Parathyroid adenoma (tissue), 2 donors: ENCODE measurements at regions not wholly inside any gene's neighbourhood (a gene's known extent, or its start where the extent isn't known, plus 50 kb on each side); places are given as distances from the start of the nearest gene placed in this dataset.

Experiments used
- H2AFZ ChIP-seq: fragments of 300-600 bp; sonication (generic); one replicate; pipeline ENCODE4 v1.7.0; 2017; ENCODE audit warnings: antibody characterized with exemption, mild to moderate bottlenecking
- H3K27ac ChIP-seq: fragments of 300-600 bp; sonication (generic); one replicate; pipeline ENCODE4 v1.7.0; 2017
- H3K27me3 ChIP-seq: fragments of 300-600 bp; sonication (generic); one replicate; pipeline ENCODE4 v1.7.0; 2017; ENCODE audit warnings: low read length; ENCODE audit not compliant: control insufficient read depth, insufficient read depth
- H3K36me3 ChIP-seq: fragments of 300-600 bp; sonication (generic); one replicate; pipeline ENCODE4 v1.7.0; 2017; ENCODE audit warnings: low read length; ENCODE audit not compliant: control insufficient read depth, insufficient read depth
- H3K4me1 ChIP-seq: fragments of 300-600 bp; sonication (generic); one replicate; pipeline ENCODE4 v1.7.0; 2017; ENCODE audit warnings: control low read depth
- H3K4me2 ChIP-seq: fragments of 300-600 bp; sonication (generic); one replicate; pipeline ENCODE4 v1.7.0; 2017; ENCODE audit warnings: low read length
- H3K4me3 ChIP-seq: fragments of 300-600 bp; sonication (generic); one replicate; pipeline ENCODE4 v1.7.0; 2017; ENCODE audit warnings: low read depth, low read length
- H3K79me2 ChIP-seq: fragments of 300-600 bp; sonication (generic); one replicate; pipeline ENCODE4 v1.7.0; 2017; ENCODE audit warnings: control low read depth
- H3K9ac ChIP-seq: fragments of 300-600 bp; sonication (generic); one replicate; pipeline ENCODE4 v1.7.0; 2017; ENCODE audit warnings: mild to moderate bottlenecking
- H3K9me3 ChIP-seq: fragments of 300-600 bp; sonication (generic); one replicate; pipeline ENCODE4 v1.7.0; 2017; ENCODE audit warnings: low read length; ENCODE audit not compliant: control insufficient read depth
- TF ChIP-seq, protein P1 (sequence below): fragments of 300-600 bp; sonication (generic); IDR thresholded peaks from one replicate; pipeline ENCODE4 v1.7.0; 2017; ENCODE audit warnings: antibody characterized with exemption, mild to moderate bottlenecking
- donor health status: primary hyperparathyroidism.

DNA sequence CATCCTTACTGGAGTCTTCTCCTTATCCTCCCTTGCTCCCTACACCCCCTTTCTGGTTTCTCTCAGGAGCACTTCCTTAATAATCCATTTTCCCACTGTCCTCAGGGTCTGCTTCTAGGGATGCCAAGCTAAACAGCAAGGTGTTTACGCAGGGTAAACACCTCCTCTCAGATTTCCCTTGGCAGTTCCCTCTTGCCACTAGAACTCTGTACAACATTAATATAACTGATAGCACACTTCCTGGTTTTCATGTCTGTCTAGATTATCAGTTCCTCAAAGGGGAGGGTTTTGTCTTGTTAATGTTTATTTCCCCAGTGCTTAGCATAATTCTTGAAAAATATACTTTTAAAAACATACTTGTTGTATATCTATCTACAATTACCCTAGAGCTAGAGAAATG is 118.0 kb upstream of the SLC24A5 start:
- no peak overlapping the region for H3K27ac ChIP-seq
- H3K79me2 ChIP-seq = no peaks in the 10 kb centered on the region
- H3K9ac ChIP-seq = no peak overlapping the region
- no peaks in the 10 kb centered on the region for H3K4me1 ChIP-seq
- TF ChIP-seq, protein P1, sequence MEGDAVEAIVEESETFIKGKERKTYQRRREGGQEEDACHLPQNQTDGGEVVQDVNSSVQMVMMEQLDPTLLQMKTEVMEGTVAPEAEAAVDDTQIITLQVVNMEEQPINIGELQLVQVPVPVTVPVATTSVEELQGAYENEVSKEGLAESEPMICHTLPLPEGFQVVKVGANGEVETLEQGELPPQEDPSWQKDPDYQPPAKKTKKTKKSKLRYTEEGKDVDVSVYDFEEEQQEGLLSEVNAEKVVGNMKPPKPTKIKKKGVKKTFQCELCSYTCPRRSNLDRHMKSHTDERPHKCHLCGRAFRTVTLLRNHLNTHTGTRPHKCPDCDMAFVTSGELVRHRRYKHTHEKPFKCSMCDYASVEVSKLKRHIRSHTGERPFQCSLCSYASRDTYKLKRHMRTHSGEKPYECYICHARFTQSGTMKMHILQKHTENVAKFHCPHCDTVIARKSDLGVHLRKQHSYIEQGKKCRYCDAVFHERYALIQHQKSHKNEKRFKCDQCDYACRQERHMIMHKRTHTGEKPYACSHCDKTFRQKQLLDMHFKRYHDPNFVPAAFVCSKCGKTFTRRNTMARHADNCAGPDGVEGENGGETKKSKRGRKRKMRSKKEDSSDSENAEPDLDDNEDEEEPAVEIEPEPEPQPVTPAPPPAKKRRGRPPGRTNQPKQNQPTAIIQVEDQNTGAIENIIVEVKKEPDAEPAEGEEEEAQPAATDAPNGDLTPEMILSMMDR = no peak
- H3K9me3 ChIP-seq = no peaks in the 10 kb centered on the region
- H2AFZ ChIP-seq = no peak overlapping the region
- H3K4me3 ChIP-seq = no peak overlapping the region
- H3K27me3 ChIP-seq = no peaks in the 10 kb centered on the region
- no peak overlapping the region for H3K4me2 ChIP-seq
- H3K36me3 ChIP-seq = no peaks in the 10 kb centered on the region

DNA sequence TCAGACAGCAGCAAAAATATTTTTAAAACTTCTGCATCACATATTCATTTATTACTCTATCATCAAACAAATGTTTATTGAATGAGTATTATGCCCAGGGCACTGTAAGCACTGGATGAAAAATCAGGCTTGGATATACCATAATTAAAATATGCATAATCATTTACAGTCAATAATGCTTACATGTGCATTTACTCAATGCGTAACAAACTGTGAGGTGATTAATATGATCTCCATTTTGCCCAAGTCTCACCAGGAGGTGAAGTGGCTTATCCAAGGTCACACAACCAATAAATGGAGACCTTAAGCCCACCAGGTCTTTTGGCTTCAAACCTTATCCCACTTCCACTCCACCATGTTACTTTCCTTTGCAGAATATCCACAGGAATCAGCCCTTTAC is 117.3 kb upstream of the SLC24A5 start:
- no peak overlapping the region for H2AFZ ChIP-seq
- no peaks in the 10 kb centered on the region for H3K27me3 ChIP-seq
- no peaks in the 10 kb centered on the region for H3K79me2 ChIP-seq
- H3K4me2 ChIP-seq = no peak overlapping the region
- no peaks in the 10 kb centered on the region for H3K36me3 ChIP-seq
- no peak overlapping the region for H3K27ac ChIP-seq
- no peaks in the 10 kb centered on the region for H3K4me1 ChIP-seq
- H3K4me3 ChIP-seq = no peak overlapping the region
- TF ChIP-seq, protein P1 = no peak
- H3K9me3 ChIP-seq = no peaks in the 10 kb centered on the region
- no peak overlapping the region for H3K9ac ChIP-seq

DNA sequence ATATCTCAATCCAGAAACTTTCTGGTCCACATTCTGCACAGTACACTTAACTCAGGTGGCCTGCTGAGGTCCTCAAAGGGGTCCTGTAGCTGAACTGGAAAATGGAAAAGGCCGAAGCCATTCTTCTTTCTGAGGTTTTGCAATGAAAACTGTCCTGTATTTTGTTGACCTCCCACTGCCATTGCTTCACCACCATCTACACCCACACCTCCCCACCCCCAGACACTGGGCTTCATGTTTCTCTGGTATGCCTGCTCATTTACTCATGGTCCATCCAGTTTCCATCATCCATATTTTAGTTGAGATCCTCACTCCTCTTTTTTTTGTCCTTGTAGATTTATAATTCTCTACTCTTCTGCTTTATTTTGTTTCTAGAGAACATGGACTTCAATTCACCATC is 115.7 kb upstream of the SLC24A5 start:
- TF ChIP-seq, protein P1 = no peak
- H3K79me2 ChIP-seq = no peaks in the 10 kb centered on the region
- H3K4me3 ChIP-seq = no peak overlapping the region
- H3K4me1 ChIP-seq = no peaks in the 10 kb centered on the region
- no peak overlapping the region for H3K9ac ChIP-seq
- H3K27ac ChIP-seq = no peak overlapping the region
- H3K4me2 ChIP-seq = no peak overlapping the region
- H3K36me3 ChIP-seq = no peaks in the 10 kb centered on the region
- H3K9me3 ChIP-seq = no peaks in the 10 kb centered on the region
- no peak overlapping the region for H2AFZ ChIP-seq
- no peaks in the 10 kb centered on the region for H3K27me3 ChIP-seq

DNA sequence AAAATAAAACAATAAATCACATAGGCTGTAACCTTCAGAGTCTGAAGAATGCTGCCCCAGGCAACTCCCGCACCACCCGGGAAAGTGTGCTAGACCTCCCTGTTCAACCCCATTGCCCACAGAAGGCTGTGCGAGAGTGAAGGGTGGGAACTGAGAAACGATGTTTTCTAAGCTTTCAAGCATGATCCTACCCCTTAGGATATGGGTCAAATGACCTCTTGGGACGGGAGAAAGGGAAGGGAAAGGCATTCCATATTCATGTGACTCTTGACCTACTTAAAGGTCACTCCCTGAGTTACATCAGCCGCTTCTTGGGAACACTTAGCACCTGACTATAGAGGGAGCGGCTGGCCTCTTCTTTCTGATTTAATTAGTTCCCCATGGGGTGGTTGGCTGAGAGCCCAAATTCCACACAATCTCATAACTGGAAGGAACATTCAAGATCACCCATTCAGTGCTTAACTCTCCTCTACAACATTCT is 114.7 kb upstream of the SLC24A5 start:
- Histone ChIP-seq H3K4me1 (no peaks in the 10 kb centered on the region), H3K9me3 (no peaks in the 10 kb centered on the region), H3K27me3 (no peaks in the 10 kb centered on the region), H3K79me2 (no peaks in the 10 kb centered on the region), H3K27ac (no peak overlapping the region), H3K9ac (no peak overlapping the region), H3K4me3 (no peak overlapping the region), H3K4me2 (no peak overlapping the region), H2AFZ (no peak overlapping the region), H3K36me3 (no peaks in the 10 kb centered on the region)
- TF ChIP-seq, protein P1 = no peak

DNA sequence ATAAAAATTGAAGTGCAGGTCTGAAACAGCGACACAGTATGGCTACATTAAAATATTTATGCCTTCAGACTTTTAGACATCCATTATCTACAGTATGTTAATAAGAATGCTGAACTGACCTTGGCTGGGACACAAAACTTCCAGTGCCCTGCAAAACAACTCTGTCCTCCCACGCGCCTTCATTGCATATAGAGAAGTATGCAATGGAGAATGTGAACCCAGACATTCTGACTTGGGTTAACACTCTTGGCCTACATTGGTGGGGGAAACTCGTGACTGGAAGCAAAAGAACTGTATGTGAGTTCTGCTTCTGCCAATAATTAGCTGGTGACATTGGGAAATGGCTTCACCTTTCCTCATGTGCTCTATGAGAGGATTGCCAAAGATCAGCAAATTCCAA is 110.5 kb upstream of the SLC24A5 start:
- H3K9me3 ChIP-seq = no peaks in the 10 kb centered on the region
- H3K27ac ChIP-seq = no peak overlapping the region
- no peak overlapping the region for H3K4me2 ChIP-seq
- no peak overlapping the region for H2AFZ ChIP-seq
- no peaks in the 10 kb centered on the region for H3K79me2 ChIP-seq
- TF ChIP-seq, protein P1 = no peak
- no peaks in the 10 kb centered on the region for H3K36me3 ChIP-seq
- H3K4me1 ChIP-seq = no peaks in the 10 kb centered on the region
- H3K27me3 ChIP-seq = no peaks in the 10 kb centered on the region
- H3K9ac ChIP-seq = no peak overlapping the region
- H3K4me3 ChIP-seq = no peak overlapping the region
